ENCODE measurements at regions not wholly inside any gene's neighbourhood (a gene's known extent, or its start where the extent isn't known, plus 50 kb on each side); places are given as distances from the start of the nearest gene placed in this dataset.

GRCh38 chr5:96283589-96283988, 149.5 kb downstream of the PCSK1 start:
- H3K9me3 Mint-ChIP-seq: no peaks in the 10 kb centered on the region

GRCh38 chr5:96282020-96282419, 151.0 kb downstream of the PCSK1 start:
- H3K36me3 Mint-ChIP-seq (ENCODE audit: low read depth): no peaks in the 10 kb centered on the region
- no peaks in the 10 kb centered on the region for H3K9me3 Mint-ChIP-seq
- H3K4me1 Mint-ChIP-seq (ENCODE audit: low read depth): peaks cover 18% of the 10 kb centered on the region
- H3K4me3 Mint-ChIP-seq: no peak overlapping the region
- H3K27ac Mint-ChIP-seq: no peak overlapping the region
- no peaks in the 10 kb centered on the region for H3K27me3 Mint-ChIP-seq (ENCODE audit: low read depth)

More at GRCh38 chr5:96283589-96283988, 149.5 kb downstream of the PCSK1 start:
- H3K36me3 Mint-ChIP-seq (ENCODE audit: low read depth): no peaks in the 10 kb centered on the region
- no peak overlapping the region for H3K27ac Mint-ChIP-seq
- peaks cover 18% of the 10 kb centered on the region for H3K4me1 Mint-ChIP-seq (ENCODE audit: low read depth)
- H3K27me3 Mint-ChIP-seq (ENCODE audit: low read depth): no peaks in the 10 kb centered on the region
- no peak overlapping the region for H3K4me3 Mint-ChIP-seq

- Mint-ChIP-seq H3K27me3 (ENCODE audit: low read depth) (no peaks in the 10 kb centered on the region), H3K4me3 (no peak overlapping the region), H3K27ac (peak overlapping the region; percentile 57), H3K9me3 (no peaks in the 10 kb centered on the region), H3K36me3 (ENCODE audit: low read depth) (no peaks in the 10 kb centered on the region), H3K4me1 (ENCODE audit: low read depth) (peaks cover 18% of the 10 kb centered on the region)
Measured at GRCh38 chr5:96280946-96281393, 152.1 kb downstream of the PCSK1 start.

- peaks cover 18% of the 10 kb centered on the region for H3K4me1 Mint-ChIP-seq (ENCODE audit: low read depth)
- H3K9me3 Mint-ChIP-seq: no peaks in the 10 kb centered on the region
- no peaks in the 10 kb centered on the region for H3K27me3 Mint-ChIP-seq (ENCODE audit: low read depth)
- H3K27ac Mint-ChIP-seq: peak overlapping the region; percentile 57
- peak overlapping the region; percentile 14 for H3K4me3 Mint-ChIP-seq
- H3K36me3 Mint-ChIP-seq (ENCODE audit: low read depth): no peaks in the 10 kb centered on the region
Measured at GRCh38 chr5:96279801-96280542, 153.1 kb downstream of the PCSK1 start.

GRCh38 chr5:96278981-96279380, 154.1 kb downstream of the PCSK1 start:
- Mint-ChIP-seq H3K27me3 (ENCODE audit: low read depth) (no peaks in the 10 kb centered on the region), H3K4me3 (no peak overlapping the region), H3K4me1 (ENCODE audit: low read depth) (peaks cover 18% of the 10 kb centered on the region), H3K9me3 (no peaks in the 10 kb centered on the region), H3K27ac (no peak overlapping the region), H3K36me3 (ENCODE audit: low read depth) (no peaks in the 10 kb centered on the region)

GRCh38 chr5:96275051-96275450, 158.0 kb downstream of the PCSK1 start:
- Mint-ChIP-seq H3K4me1 (ENCODE audit: low read depth) (peaks cover 4% of the 10 kb centered on the region), H3K4me3 (no peak overlapping the region), H3K9me3 (peaks cover 15% of the 10 kb centered on the region), H3K27ac (no peak overlapping the region), H3K27me3 (ENCODE audit: low read depth) (peaks cover 3% of the 10 kb centered on the region), H3K36me3 (ENCODE audit: low read depth) (no peaks in the 10 kb centered on the region)

GRCh38 chr5:96265487-96265886, 167.6 kb downstream of the PCSK1 start:
- H3K27me3 Mint-ChIP-seq (ENCODE audit: low read depth): no peaks in the 10 kb centered on the region
- no peaks in the 10 kb centered on the region for H3K4me1 Mint-ChIP-seq (ENCODE audit: low read depth)
- no peak overlapping the region for H3K4me3 Mint-ChIP-seq
- peaks cover 6% of the 10 kb centered on the region for H3K36me3 Mint-ChIP-seq (ENCODE audit: low read depth)
- H3K27ac Mint-ChIP-seq: no peak overlapping the region
- peaks cover 50% of the 10 kb centered on the region for H3K9me3 Mint-ChIP-seq

GRCh38 chr5:96264047-96264446, 169.0 kb downstream of the PCSK1 start:
- peaks cover 38% of the 10 kb centered on the region for H3K9me3 Mint-ChIP-seq
- H3K36me3 Mint-ChIP-seq (ENCODE audit: low read depth): peaks cover 6% of the 10 kb centered on the region
- H3K4me3 Mint-ChIP-seq: no peak overlapping the region
- H3K4me1 Mint-ChIP-seq (ENCODE audit: low read depth): peaks cover 4% of the 10 kb centered on the region
- no peaks in the 10 kb centered on the region for H3K27me3 Mint-ChIP-seq (ENCODE audit: low read depth)
- H3K27ac Mint-ChIP-seq: no peak overlapping the region

GRCh38 chr5:96262105-96262504, 170.9 kb downstream of the PCSK1 start:
- H3K27ac Mint-ChIP-seq: no peak overlapping the region
- no peak overlapping the region for H3K4me3 Mint-ChIP-seq
- peaks cover 27% of the 10 kb centered on the region for H3K9me3 Mint-ChIP-seq
- no peaks in the 10 kb centered on the region for H3K27me3 Mint-ChIP-seq (ENCODE audit: low read depth)
- peaks cover 6% of the 10 kb centered on the region for H3K36me3 Mint-ChIP-seq (ENCODE audit: low read depth)
- peaks cover 7% of the 10 kb centered on the region for H3K4me1 Mint-ChIP-seq (ENCODE audit: low read depth)

- Mint-ChIP-seq H3K27me3 (ENCODE audit: low read depth) (no peaks in the 10 kb centered on the region), H3K36me3 (ENCODE audit: low read depth) (no peaks in the 10 kb centered on the region), H3K9me3 (peaks cover 18% of the 10 kb centered on the region), H3K4me1 (ENCODE audit: low read depth) (peaks cover 7% of the 10 kb centered on the region), H3K27ac (no peak overlapping the region), H3K4me3 (no peak overlapping the region)
Measured at GRCh38 chr5:96260009-96260408, 173.0 kb downstream of the PCSK1 start.

GRCh38 chr5:96259151-96259772, 173.8 kb downstream of the PCSK1 start:
- peaks cover 7% of the 10 kb centered on the region for H3K4me1 Mint-ChIP-seq (ENCODE audit: low read depth)
- H3K27ac Mint-ChIP-seq: no peak overlapping the region
- no peak overlapping the region for H3K4me3 Mint-ChIP-seq
- H3K27me3 Mint-ChIP-seq (ENCODE audit: low read depth): no peaks in the 10 kb centered on the region
- no peaks in the 10 kb centered on the region for H3K36me3 Mint-ChIP-seq (ENCODE audit: low read depth)
- H3K9me3 Mint-ChIP-seq: peaks cover 11% of the 10 kb centered on the region

GRCh38 chr5:96258692-96259091, 174.4 kb downstream of the PCSK1 start:
- Mint-ChIP-seq H3K4me1 (ENCODE audit: low read depth) (peaks cover 7% of the 10 kb centered on the region), H3K27ac (no peak overlapping the region), H3K36me3 (ENCODE audit: low read depth) (no peaks in the 10 kb centered on the region), H3K27me3 (ENCODE audit: low read depth) (no peaks in the 10 kb centered on the region), H3K9me3 (peaks cover 10% of the 10 kb centered on the region), H3K4me3 (no peak overlapping the region)

GRCh38 chr5:96257904-96258303, 175.1 kb downstream of the PCSK1 start:
- H3K4me3 Mint-ChIP-seq: no peak overlapping the region
- H3K4me1 Mint-ChIP-seq (ENCODE audit: low read depth): peaks cover 7% of the 10 kb centered on the region
- H3K9me3 Mint-ChIP-seq: peaks cover 2% of the 10 kb centered on the region
- H3K36me3 Mint-ChIP-seq (ENCODE audit: low read depth): no peaks in the 10 kb centered on the region
- H3K27me3 Mint-ChIP-seq (ENCODE audit: low read depth): no peaks in the 10 kb centered on the region
- no peak overlapping the region for H3K27ac Mint-ChIP-seq

GRCh38 chr5:96256795-96257470, 176.1 kb downstream of the PCSK1 start:
- H3K9me3 Mint-ChIP-seq: no peaks in the 10 kb centered on the region
- H3K4me3 Mint-ChIP-seq: no peak overlapping the region
- H3K27me3 Mint-ChIP-seq (ENCODE audit: low read depth): no peaks in the 10 kb centered on the region
- H3K36me3 Mint-ChIP-seq (ENCODE audit: low read depth): no peaks in the 10 kb centered on the region
- no peak overlapping the region for H3K27ac Mint-ChIP-seq
- peaks cover 7% of the 10 kb centered on the region for H3K4me1 Mint-ChIP-seq (ENCODE audit: low read depth)

Data from T-helper 1 cell treated with Interleukin-12 subunit alpha and Interleukin-12 subunit beta and Interleukin-4 antibody, amounts not matched to agents 30 μg/mL and 1 μg/mL, for 36 hours (primary cell).